Fibroblast of pulmonary artery (primary cell): ENCODE measurements at regions not wholly inside any gene's neighbourhood (a gene's known extent, or its start where the extent isn't known, plus 50 kb on each side); places are given as distances from the start of the nearest gene placed in this dataset.

Source experiments
- DNase-seq: peaks from one replicate; pipeline ENCODE4 v3.0.0-alpha.2; 2010; ENCODE audit warnings: low read depth
- H3K4me3 ChIP-seq: replicated peaks from 2 replicates; pipeline ENCODE4 v1.5.1; 2011; ENCODE audit warnings: low read depth, mild to moderate bottlenecking, control low read depth, low read length, moderate library complexity
- CTCF ChIP-seq: IDR thresholded peaks from 2 replicates; pipeline ENCODE4 v1.5.1; 2011; ENCODE audit warnings: mild to moderate bottlenecking, control low read depth, low read length, inconsistent platforms; ENCODE audit errors: missing control alignments

GRCh38 chr10:78533776-78534175 is 500.1 kb downstream of the RPS24 start:
- TF ChIP-seq CTCF = no peak
- DNase-seq = no peak
- H3K4me3 ChIP-seq = no peak overlapping the region

- no peak for DNase-seq
- TF ChIP-seq CTCF = no peak
- no peak overlapping the region for H3K4me3 ChIP-seq
These were observed 502.1 kb downstream of the RPS24 start for GRCh38 chr10:78535716-78536218.

GRCh38 chr10:78537018-78537417 is 503.4 kb downstream of the RPS24 start:
- no peak for TF ChIP-seq CTCF
- H3K4me3 ChIP-seq = no peak overlapping the region
- no peak for DNase-seq

GRCh38 chr10:78539247-78539766 is 505.6 kb downstream of the RPS24 start:
- no peak for TF ChIP-seq CTCF
- DNase-seq = no peak
- no peak overlapping the region for H3K4me3 ChIP-seq

GRCh38 chr10:78540355-78541076 is 506.9 kb downstream of the RPS24 start:
- H3K4me3 ChIP-seq = no peak overlapping the region
- DNase-seq = no peak

GRCh38 chr10:78541481-78542140 is 507.9 kb downstream of the RPS24 start:
- no peak overlapping the region for H3K4me3 ChIP-seq
- no peak for TF ChIP-seq CTCF
- DNase-seq = no peak

More at GRCh38 chr10:78540355-78541076, 506.9 kb downstream of the RPS24 start:
- no peak for TF ChIP-seq CTCF

GRCh38 chr10:78542141-78542489 is 508.5 kb downstream of the RPS24 start:
- H3K4me3 ChIP-seq = no peak overlapping the region
- no peak for DNase-seq
- TF ChIP-seq CTCF = no peak
